ENCODE measurements at regions not wholly inside any gene's neighbourhood (a gene's known extent, or its start where the extent isn't known, plus 50 kb on each side); places are given as distances from the start of the nearest gene placed in this dataset.

DNA sequence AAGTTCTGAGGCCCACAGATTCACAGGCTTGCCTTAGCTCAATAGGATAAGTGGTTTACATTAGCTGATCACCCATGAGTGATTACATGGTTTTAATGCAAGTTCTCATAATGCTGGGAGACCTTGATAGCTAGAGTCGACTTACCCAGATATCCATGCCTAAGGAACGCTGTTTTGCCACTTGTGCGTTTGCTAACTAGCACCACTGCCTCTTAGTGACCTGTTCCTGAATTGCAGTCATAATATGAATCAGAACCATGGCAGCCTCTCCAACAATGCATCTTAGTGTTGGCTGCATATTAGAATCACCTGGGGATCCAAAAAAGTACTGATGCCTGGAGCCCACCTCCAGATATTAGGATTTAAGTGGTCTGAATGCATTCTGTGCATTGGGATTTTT, 251.1 kb upstream of the CDH5 start:
- CTCF ChIA-PET = interaction anchor here (1.1 kb wide), 1 partner anchor 16 kb away, joined by 3 read pairs; no protein-coding TSS in a partner anchor
- peaks cover 7% of the 10 kb centered on the region for H3K4me1 ChIP-seq (ENCODE audit: control insufficient read depth, insufficient read depth, low read length)
- H3K27me3 ChIP-seq (ENCODE audit: control insufficient read depth, insufficient read depth, low read length) = no peaks in the 10 kb centered on the region
- no peaks in the 10 kb centered on the region for H4K20me1 ChIP-seq (ENCODE audit: insufficient read depth, low read length)
- no TSS peak for BruUV-seq (replicated peaks)
- 93% methylated on average over 3 of the region's 3 CpGs; no CpG with 5 or more reads in 1 of the 2 experiments for WGBS, 2 experiments (ENCODE audit: extremely low coverage in 2 of 2, insufficient read length in 1 of 2)
- H3K9me3 ChIP-seq (ENCODE audit: control insufficient read depth, insufficient read depth, low read length) = no peaks in the 10 kb centered on the region
- no peak overlapping the region for H3K4ac ChIP-seq (ENCODE audit: low read depth, low read length)
- H3K9ac ChIP-seq (ENCODE audit: low read depth, low read length) = no peak overlapping the region
- no peak overlapping the region for H3K4me3 ChIP-seq (ENCODE audit: insufficient read depth, low read depth, low read length)
- no peaks in the 10 kb centered on the region for H3K36me3 ChIP-seq (ENCODE audit: control insufficient read depth, insufficient read depth, low read length)
- no peak overlapping the region for H2BK5ac ChIP-seq (ENCODE audit: low read depth, low read length, poor library complexity, severe bottlenecking)
- no peak overlapping the region for H3K23ac ChIP-seq (ENCODE audit: low read depth, low read length)
- H2BK120ac ChIP-seq (ENCODE audit: low read depth, low read length) = no peak overlapping the region
- no peak overlapping the region for H2AFZ ChIP-seq (replicated peaks; ENCODE audit: low read length, poor library complexity)
- no peak overlapping the region for H2BK20ac ChIP-seq (ENCODE audit: low read depth, low read length)
- no peak for ATAC-seq (ENCODE audit: low read depth)
- dilution Hi-C loops (cut with HindIII; ENCODE audit: low sequenced_read_pairs, unreplicated experiment) = no loop called here
- no peak overlapping the region for H2BK15ac ChIP-seq (ENCODE audit: low read depth, low read length)
- POLR2A ChIA-PET (ENCODE audit: unreplicated experiment) = no interaction called here
- H3K4me2 ChIP-seq (ENCODE audit: low read depth, low read length) = no peak overlapping the region
- TF ChIP-seq, protein P1, sequence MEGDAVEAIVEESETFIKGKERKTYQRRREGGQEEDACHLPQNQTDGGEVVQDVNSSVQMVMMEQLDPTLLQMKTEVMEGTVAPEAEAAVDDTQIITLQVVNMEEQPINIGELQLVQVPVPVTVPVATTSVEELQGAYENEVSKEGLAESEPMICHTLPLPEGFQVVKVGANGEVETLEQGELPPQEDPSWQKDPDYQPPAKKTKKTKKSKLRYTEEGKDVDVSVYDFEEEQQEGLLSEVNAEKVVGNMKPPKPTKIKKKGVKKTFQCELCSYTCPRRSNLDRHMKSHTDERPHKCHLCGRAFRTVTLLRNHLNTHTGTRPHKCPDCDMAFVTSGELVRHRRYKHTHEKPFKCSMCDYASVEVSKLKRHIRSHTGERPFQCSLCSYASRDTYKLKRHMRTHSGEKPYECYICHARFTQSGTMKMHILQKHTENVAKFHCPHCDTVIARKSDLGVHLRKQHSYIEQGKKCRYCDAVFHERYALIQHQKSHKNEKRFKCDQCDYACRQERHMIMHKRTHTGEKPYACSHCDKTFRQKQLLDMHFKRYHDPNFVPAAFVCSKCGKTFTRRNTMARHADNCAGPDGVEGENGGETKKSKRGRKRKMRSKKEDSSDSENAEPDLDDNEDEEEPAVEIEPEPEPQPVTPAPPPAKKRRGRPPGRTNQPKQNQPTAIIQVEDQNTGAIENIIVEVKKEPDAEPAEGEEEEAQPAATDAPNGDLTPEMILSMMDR (conservative IDR thresholded peaks at IDR 0.05; ENCODE audit: low read depth, low read length) = no peak
- TF ChIP-seq SMC3 (IDR thresholded peaks at IDR 0.05; ENCODE audit: low read depth, low read length) (no peak), MXI1 (IDR thresholded peaks at IDR 0.05; ENCODE audit: borderline replicate concordance, low read depth, low read length) (no peak), RCOR1 (IDR thresholded peaks at IDR 0.05; ENCODE audit: insufficient replicate concordance, low read length) (no peak), MAFK (IDR thresholded peaks at IDR 0.05; ENCODE audit: low read depth, low read length) (no peak), POLR2A (IDR thresholded peaks at IDR 0.05; ENCODE audit: low read depth, low read length) (no peak), MAZ (IDR thresholded peaks at IDR 0.05; ENCODE audit: borderline replicate concordance, low read depth, low read length) (no peak), FOS (IDR thresholded peaks at IDR 0.05; ENCODE audit: low read depth, low read length) (no peak), RFX5 (IDR thresholded peaks at IDR 0.05; ENCODE audit: low read depth, low read length) (no peak), CEBPB (IDR thresholded peaks at IDR 0.05; ENCODE audit: low read depth, low read length) (no peak), NFE2L2 (IDR thresholded peaks at IDR 0.05; ENCODE audit: low read depth, low read length) (no peak), BHLHE40 (IDR thresholded peaks at IDR 0.05; ENCODE audit: low read depth, low read length) (no peak), RAD21 (IDR thresholded peaks at IDR 0.05; ENCODE audit: low read length) (no peak), CHD1 (IDR thresholded peaks at IDR 0.05; ENCODE audit: low read depth, low read length) (no peak)
- TF ChIP-seq, protein P2, sequence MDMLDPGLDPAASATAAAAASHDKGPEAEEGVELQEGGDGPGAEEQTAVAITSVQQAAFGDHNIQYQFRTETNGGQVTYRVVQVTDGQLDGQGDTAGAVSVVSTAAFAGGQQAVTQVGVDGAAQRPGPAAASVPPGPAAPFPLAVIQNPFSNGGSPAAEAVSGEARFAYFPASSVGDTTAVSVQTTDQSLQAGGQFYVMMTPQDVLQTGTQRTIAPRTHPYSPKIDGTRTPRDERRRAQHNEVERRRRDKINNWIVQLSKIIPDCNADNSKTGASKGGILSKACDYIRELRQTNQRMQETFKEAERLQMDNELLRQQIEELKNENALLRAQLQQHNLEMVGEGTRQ (IDR thresholded peaks at IDR 0.05; ENCODE audit: low read depth, low read length) = no peak
- TF ChIP-seq, protein P3, sequence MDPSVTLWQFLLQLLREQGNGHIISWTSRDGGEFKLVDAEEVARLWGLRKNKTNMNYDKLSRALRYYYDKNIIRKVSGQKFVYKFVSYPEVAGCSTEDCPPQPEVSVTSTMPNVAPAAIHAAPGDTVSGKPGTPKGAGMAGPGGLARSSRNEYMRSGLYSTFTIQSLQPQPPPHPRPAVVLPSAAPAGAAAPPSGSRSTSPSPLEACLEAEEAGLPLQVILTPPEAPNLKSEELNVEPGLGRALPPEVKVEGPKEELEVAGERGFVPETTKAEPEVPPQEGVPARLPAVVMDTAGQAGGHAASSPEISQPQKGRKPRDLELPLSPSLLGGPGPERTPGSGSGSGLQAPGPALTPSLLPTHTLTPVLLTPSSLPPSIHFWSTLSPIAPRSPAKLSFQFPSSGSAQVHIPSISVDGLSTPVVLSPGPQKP (IDR thresholded peaks at IDR 0.05; ENCODE audit: borderline replicate concordance, low read depth, low read length) = no peak
- no peak for DNase-seq
- no peak overlapping the region for H4K8ac ChIP-seq (ENCODE audit: low read depth in 2 of 2, low read length in 2 of 2)
- no peak overlapping the region for H3K18ac ChIP-seq (ENCODE audit: low read depth, low read length)
- H3K14ac ChIP-seq (replicated peaks; ENCODE audit: low read depth, low read length) = no peak overlapping the region
- H3K27ac ChIP-seq (ENCODE audit: insufficient read depth, low read length) = no peak overlapping the region
- H3K56ac ChIP-seq (ENCODE audit: extremely low read depth, insufficient read depth, low read length) = no peak overlapping the region
- in situ Hi-C loops (cut with MboI; ENCODE audit: low sequenced_read_pairs) = no loop called here
- peaks cover 8% of the 10 kb centered on the region for H3K9me1 ChIP-seq (ENCODE audit: insufficient read depth, low read length)
- intact Hi-C loops (cut with micrococcal nuclease) = no loop called here
- H4K5ac ChIP-seq (ENCODE audit: low read depth, low read length) = no peak overlapping the region
- H3K79me1 ChIP-seq (ENCODE audit: low read depth in 1 of 2, low read length in 2 of 2) = no peaks in the 10 kb centered on the region
- H2AK9ac ChIP-seq (replicated peaks; ENCODE audit: low read depth, low read length, poor library complexity) = no peak overlapping the region
- no peak overlapping the region for H2AK5ac ChIP-seq (ENCODE audit: low read depth, low read length)
- H4K91ac ChIP-seq (ENCODE audit: insufficient read depth, low read depth, low read length) = no peak overlapping the region
